DND-41 (cell line): ENCODE measurements at regions not wholly inside any gene's neighbourhood (a gene's known extent, or its start where the extent isn't known, plus 50 kb on each side); places are given as distances from the start of the nearest gene placed in this dataset.
A peak's percentile ranks its signal among the peaks of the same experiment; 100 is the strongest.

ENCODE experiments used
- ATAC-seq: fragments of 200-7000 bp; cut with Tn5 transposase; 3 replicates; pipeline ENCODE4 v1.9.1; 2021; ENCODE audit warnings: low read depth; ENCODE audit not compliant: insufficient read depth
- DNase-seq: peaks from one replicate; pipeline ENCODE4 v3.0.0-alpha.2; 2020
- H2AFZ ChIP-seq: 2 replicates; pipeline ENCODE4 v1.6.0; 2012; ENCODE audit warnings: low read depth, low read length
- H3K27ac ChIP-seq: 2 replicates; pipeline ENCODE4 v1.5.1; 2012; ENCODE audit warnings: low read length, inconsistent platforms
- H3K27me3 ChIP-seq: fragments of 200-600 bp; sonication (generic); 2 replicates; pipeline ENCODE4 v1.6.0; 2012; ENCODE audit warnings: low read length, mild to moderate bottlenecking, inconsistent platforms; ENCODE audit not compliant: insufficient read depth, poor library complexity
- H3K36me3 ChIP-seq: 2 replicates; pipeline ENCODE4 v1.5.1; 2012; ENCODE audit warnings: low read length, inconsistent platforms; ENCODE audit not compliant: insufficient read depth
- H3K4me1 ChIP-seq: 2 replicates; pipeline ENCODE4 v1.5.1; 2012; ENCODE audit warnings: mild to moderate bottlenecking, low read length; ENCODE audit not compliant: insufficient read depth
- H3K4me2 ChIP-seq: 2 replicates; pipeline ENCODE4 v1.6.0; 2012; ENCODE audit warnings: mild to moderate bottlenecking, moderate library complexity, low read length, inconsistent platforms; ENCODE audit not compliant: insufficient read depth
- H3K4me3 ChIP-seq, 2 experiments: fragments of 200-600 bp in 1 of 2; shearing (Covaris generic) in 1 of 2; 2 replicates each; pipeline ENCODE4 v1.5.1; 2012 to 2016; ENCODE audit warnings: inconsistent platforms in 2 of 2, low read length in 2 of 2, mild to moderate bottlenecking in 2 of 2, low read depth in 1 of 2, moderate library complexity in 1 of 2
- H3K79me2 ChIP-seq: 2 replicates; pipeline ENCODE4 v1.6.0; 2012; ENCODE audit warnings: low read length, inconsistent platforms; ENCODE audit not compliant: insufficient read depth
- H3K9ac ChIP-seq: 2 replicates; pipeline ENCODE4 v1.6.0; 2012; ENCODE audit warnings: low read depth, mild to moderate bottlenecking, inconsistent platforms, low read length, moderate library complexity
- H3K9me3 ChIP-seq: 2 replicates; pipeline ENCODE4 v1.5.1; 2012; ENCODE audit warnings: low read length, moderate library complexity, mild to moderate bottlenecking, inconsistent platforms; ENCODE audit not compliant: insufficient read depth, severe bottlenecking
- H4K20me1 ChIP-seq: 2 replicates; pipeline ENCODE4 v1.6.0; 2012; ENCODE audit warnings: low read length; ENCODE audit not compliant: insufficient read depth
- CTCF ChIP-seq: IDR thresholded peaks from 2 replicates; pipeline ENCODE4 v1.5.1; 2012; ENCODE audit warnings: borderline replicate concordance, low read length, moderate library complexity, mild to moderate bottlenecking; ENCODE audit not compliant: poor library complexity, severe bottlenecking; ENCODE audit errors: extremely low read depth
- EZH2 ChIP-seq: IDR thresholded peaks from 3 replicates; pipeline ENCODE4 v1.6.1; 2012; ENCODE audit warnings: borderline replicate concordance, low read depth, mild to moderate bottlenecking, moderate library complexity, low read length, inconsistent platforms; ENCODE audit not compliant: severe bottlenecking

- Histone ChIP-seq H3K36me3 (no peaks in the 10 kb centered on the region), H2AFZ (no peak overlapping the region), H3K27ac (peak overlapping the region; percentile 76), H3K9me3 (peaks cover 5% of the 10 kb centered on the region), H4K20me1 (no peaks in the 10 kb centered on the region), H3K79me2 (no peaks in the 10 kb centered on the region), H3K4me3 (no peak overlapping the region), H3K9ac (no peak overlapping the region), H3K4me2 (peak overlapping the region; percentile 13; the same call in 1 of the 2 replicates), H3K4me1 (peaks cover 73% of the 10 kb centered on the region), H3K27me3 (no peaks in the 10 kb centered on the region)
- ATAC-seq (peak; percentile 75), DNase-seq (peak; percentile 72)
- TF ChIP-seq EZH2 (no peak), CTCF (no peak)
Measured at GRCh38 chr2:128726236-128726635, 407.6 kb upstream of the HS6ST1 start.

GRCh38 chr2:128726911-128727310, 408.2 kb upstream of the HS6ST1 start:
- Histone ChIP-seq H4K20me1 (no peaks in the 10 kb centered on the region), H2AFZ (no peak overlapping the region), H3K4me1 (peaks cover 70% of the 10 kb centered on the region), H3K79me2 (no peaks in the 10 kb centered on the region), H3K4me3 (no peak overlapping the region), H3K9me3 (peaks cover 5% of the 10 kb centered on the region), H3K27me3 (no peaks in the 10 kb centered on the region), H3K9ac (0 out of 2 replicates have a peak overlapping the region, but pooled peaks have one; percentile 2), H3K27ac (peak overlapping the region; percentile 76), H3K36me3 (no peaks in the 10 kb centered on the region), H3K4me2 (peak overlapping the region; percentile 13)
- DNase-seq (no peak), ATAC-seq (no peak)
- TF ChIP-seq EZH2 (no peak), CTCF (no peak)

- Histone ChIP-seq H4K20me1 (no peaks in the 10 kb centered on the region), H3K9me3 (peaks cover 5% of the 10 kb centered on the region), H3K36me3 (no peaks in the 10 kb centered on the region), H3K79me2 (no peaks in the 10 kb centered on the region), H3K27ac (peak overlapping the region; percentile 76), H3K4me3 (no peak overlapping the region), H3K9ac (peak overlapping the region; percentile 2; the same call in 1 of the 2 replicates), H3K4me1 (peaks cover 70% of the 10 kb centered on the region), H2AFZ (no peak overlapping the region; the same call in 1 of the 2 replicates), H3K4me2 (peak overlapping the region; percentile 13; the same call in 1 of the 2 replicates), H3K27me3 (no peaks in the 10 kb centered on the region)
- TF ChIP-seq EZH2 (no peak), CTCF (no peak)
- DNase-seq: peak; percentile 48
- peak; percentile 58 for ATAC-seq
Measured at GRCh38 chr2:128727404-128727803, 408.7 kb upstream of the HS6ST1 start.
